HG02678 (cell line): ENCODE measurements at regions not wholly inside any gene's neighbourhood (a gene's known extent, or its start where the extent isn't known, plus 50 kb on each side); places are given as distances from the start of the nearest gene placed in this dataset.

ENCODE experiments used
- ATAC-seq: cut with Tn5 transposase; IDR thresholded peaks from one replicate; pipeline ENCODE4 v1.9.1; 2021; ENCODE audit warnings: mild to moderate bottlenecking, moderate library complexity; ENCODE audit not compliant: unreplicated experiment

DNA sequence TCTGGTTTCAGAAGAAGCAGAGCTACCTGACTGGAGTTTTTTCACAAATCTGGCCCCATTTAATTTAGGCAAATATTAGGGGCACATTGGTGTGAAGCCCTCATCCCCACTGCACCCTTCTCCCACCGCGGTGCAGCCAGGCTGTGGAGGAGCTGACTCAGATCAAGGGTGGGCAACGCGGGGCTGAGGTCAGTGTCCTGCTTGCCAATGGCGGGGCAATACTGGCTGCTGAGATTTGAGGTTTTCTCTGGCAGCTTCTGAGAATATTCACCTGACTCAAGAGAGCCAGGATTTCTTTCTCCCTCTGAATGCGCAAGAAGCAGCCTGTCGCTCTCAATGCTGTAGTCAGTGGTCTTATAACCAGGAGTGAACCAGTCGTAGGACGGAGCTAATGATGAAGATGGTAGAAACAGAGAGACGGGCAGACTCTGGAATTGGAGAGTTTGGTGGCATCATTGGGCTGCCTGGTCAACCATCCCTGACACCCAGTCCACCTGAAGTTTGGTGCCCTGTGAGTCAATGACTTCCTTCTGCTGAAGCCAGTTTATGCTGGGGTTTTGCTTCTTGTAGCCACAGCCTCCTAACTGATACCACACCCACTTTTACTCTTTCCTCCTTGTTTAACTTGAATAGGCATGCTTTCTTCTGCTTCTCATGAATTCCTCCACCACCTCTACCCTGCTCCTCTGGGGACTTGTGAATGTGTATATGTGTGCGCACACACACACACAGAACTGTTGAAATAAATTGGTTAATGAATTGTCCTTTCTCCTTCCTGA is 123.7 kb upstream of the CTBP2 start:
- ATAC-seq: no peak

DNA sequence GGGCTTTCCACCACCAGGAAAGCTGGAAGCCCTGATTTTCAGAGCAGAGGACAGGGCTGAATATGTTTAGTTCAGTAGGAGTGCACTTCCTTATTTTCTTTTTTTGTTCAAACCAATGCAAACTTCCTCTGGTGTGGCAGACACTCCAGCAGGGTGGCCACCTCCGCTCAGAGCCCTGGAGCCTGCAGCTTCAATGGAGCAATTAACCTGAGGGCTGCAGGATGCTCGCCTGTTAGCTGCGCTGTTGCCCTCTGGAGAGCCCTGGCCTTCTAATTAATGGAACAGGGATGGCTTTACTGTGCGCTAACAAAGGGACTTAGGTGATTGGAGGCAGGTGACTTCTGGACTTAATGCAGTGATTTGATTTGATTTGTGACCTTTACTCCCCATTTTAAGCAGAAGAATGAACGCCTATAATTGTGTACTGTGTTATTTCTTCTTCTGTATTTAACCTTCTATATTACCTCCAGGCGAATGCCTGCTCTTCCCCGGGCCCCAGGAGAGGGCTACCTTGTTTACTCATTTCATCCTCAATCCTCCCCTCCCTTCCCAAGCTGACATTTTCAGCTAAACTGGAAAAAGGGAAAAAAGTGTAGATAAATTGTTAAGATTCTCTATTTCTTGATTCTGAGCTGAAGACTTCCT is 123.0 kb upstream of the CTBP2 start:
- no peak for ATAC-seq

- no peak for ATAC-seq
Observed at GRCh38 chr10:125281091-125281490, 120.7 kb upstream of the CTBP2 start.

GRCh38 chr10:125276133-125276532 is 115.8 kb upstream of the CTBP2 start:
- ATAC-seq: no peak

DNA sequence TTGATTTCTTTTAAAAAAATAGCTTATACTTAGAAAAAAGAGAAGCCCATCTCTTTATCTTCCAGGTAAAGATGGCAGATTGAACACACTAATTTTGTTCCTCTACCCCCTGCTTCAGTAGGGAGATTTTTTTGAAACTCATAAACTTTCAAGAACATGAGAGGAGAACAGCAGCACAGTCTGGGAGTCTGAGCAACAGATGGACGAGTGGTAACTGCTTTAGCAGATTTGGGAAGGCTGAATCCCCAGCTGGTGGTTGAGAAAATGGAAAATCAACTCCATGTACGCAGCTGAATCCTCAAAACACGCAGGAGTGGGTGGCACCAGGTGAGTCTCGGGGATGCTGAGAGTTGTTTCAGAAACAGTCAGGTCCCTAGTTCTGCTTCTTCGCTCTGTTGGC is 114.6 kb upstream of the CTBP2 start:
- ATAC-seq: no peak

DNA sequence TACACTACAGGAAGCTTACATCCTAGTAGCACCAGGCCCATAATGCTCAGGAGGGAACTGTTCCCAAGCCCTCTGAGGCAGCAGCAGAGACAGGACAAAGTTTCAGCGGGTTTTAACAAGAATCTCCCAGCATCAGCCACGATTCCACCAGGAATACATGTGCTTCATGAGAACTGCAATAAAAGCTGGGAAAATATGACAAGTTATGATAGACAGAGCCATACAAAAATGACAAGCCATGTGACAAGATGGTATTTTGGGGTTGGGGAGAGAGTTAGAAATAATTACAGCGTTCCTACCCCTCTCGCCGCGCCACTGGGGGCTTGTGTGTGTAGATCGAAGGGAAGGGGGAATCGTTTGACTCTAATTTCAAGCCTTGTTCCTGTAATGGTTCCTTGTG is 112.7 kb upstream of the CTBP2 start:
- ATAC-seq: no peak

GRCh38 chr10:125269716-125270115 is 109.4 kb upstream of the CTBP2 start:
- ATAC-seq: no peak

DNA sequence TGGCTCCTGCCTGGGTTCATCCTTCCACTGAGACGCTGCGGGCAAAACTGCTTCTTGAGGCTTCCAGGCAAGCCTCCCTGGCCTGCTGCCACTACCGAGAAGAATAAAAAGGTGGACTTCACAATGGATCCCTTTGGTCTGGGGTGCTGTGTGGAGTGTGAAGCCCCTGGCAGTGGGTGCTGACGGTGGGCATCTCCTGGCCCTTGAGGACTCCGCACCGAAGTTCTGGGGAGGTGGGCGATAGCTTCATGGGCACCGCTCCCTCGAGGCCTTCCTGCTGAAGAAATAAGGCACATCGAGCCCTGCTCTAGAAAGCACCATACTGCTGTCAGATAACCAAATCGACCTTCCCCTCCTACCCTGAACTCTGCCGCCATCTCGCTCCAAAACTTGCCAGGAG is 106.6 kb upstream of the CTBP2 start:
- ATAC-seq: no peak

DNA sequence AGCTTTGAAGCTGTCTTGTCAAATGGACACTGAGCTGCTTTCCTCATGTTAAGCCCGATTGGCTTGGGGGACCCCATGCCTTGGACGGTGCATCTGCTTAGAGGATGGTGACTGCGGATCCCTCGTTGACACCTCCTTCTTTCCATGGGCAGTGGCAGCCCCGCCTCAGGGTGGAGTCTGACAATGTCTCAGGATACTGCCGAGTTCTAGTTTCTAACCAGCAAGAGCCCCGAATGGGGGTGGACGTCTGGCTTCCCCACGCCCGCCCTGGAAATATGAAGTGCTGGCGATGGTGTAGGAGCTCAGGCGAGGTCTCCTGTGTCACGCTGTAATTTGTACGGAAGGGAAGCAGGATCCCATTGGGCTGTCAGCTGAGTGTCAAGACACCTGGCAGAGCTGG is 106.2 kb upstream of the CTBP2 start:
- ATAC-seq: no peak

DNA sequence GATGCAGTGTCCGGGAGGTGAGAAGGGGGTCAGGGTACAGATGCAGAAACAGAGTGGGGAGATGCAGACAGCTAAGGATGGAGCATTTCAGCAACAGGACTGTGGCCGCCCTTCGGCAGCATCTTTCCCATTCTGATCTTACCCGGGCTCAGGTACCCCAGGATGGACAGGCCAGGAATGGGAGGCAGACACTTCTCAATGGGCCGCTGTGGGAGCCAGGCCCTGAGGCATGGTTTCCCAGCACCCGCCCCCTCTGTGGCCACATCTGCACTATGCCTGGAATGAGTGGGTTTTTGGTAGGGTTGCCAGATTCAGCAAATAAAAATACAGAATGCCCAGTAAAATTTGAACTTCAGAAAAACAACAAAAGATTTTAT is 105.2 kb upstream of the CTBP2 start:
- ATAC-seq: no peak

DNA sequence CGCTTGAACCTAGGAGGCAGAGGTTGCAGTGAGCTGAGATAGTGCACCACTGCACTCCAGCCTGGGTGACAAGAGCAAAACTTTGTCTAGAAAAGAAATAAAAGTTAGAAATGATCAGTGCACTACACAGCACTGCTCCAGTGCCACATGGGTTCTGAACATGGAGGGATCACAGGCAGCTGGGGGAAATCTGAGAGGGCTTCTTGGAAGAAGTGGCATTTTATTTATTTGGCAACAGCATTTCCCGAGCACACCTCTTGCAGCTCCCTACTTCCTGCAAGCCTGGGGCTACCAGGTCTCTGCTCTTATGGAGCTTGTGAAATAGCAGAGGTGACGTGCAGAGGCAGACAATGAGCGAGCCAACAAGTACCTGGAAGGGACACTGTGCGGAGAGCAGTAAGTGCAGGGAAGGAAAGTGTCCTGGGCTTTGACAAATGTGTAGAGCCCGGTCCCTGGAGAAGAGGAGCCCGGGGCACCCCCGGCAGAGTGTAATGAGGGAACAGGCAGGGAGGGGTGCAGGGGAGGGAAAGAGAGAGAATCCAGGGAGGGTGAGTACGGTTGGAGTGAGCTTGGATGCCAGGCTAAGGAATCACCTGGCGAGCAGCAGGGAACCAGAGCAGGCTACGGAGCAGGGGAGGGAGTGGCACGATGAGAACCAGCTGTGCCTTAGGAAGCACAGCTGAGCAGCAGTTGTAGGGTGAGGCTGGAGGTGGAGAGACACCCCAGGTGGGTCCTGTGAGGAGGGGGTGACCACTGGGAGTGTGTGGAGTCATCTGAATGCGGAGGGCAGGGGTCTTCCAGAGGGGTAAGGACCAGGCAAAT is 104.6 kb upstream of the CTBP2 start:
- no peak for ATAC-seq

DNA sequence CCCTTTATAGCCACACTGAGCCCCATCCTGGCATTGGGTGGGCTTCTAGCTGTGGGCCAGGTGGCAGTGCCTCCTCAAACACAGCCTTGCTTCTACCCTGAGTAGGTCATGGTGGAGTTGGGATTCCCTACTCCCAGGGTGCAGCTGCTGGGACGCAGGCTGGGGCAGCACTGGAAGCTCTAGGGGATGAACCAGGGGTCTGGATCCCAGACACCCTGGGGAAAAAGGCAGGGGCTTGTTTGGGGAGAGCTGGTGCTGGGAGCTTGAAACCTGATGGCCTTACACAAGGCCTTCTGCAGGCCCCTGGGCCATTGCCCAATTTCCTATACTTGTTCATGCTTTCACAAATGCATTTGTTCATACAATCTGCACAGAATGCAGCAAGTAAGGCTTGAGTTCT is 103.7 kb upstream of the CTBP2 start:
- ATAC-seq: no peak

DNA sequence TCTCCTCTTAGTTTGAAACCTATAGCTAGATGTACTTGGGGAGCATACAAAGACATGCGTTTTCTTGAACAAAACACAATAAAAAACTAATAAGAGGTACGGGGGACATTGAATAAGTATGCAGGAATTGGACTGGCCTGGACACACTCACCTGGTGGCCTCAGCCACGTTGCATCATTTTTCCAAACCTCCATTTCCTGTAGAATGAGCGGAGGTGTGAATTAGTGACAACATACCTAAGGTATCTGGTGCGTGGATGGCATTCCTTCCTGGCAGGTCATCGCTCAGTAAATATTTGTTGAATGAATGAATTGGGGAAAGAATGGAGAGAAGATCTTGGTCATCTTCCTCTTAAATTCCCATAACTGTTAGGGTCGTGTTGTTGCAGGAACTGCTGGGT is 103.2 kb upstream of the CTBP2 start:
- ATAC-seq: no peak

GRCh38 chr10:125262920-125263319 is 102.6 kb upstream of the CTBP2 start:
- ATAC-seq: no peak

GRCh38 chr10:125262409-125262808 is 102.0 kb upstream of the CTBP2 start:
- no peak for ATAC-seq

GRCh38 chr10:125261491-125262186 is 101.3 kb upstream of the CTBP2 start:
- ATAC-seq: no peak

GRCh38 chr10:125260260-125260659 is 99.9 kb upstream of the CTBP2 start:
- ATAC-seq: no peak

DNA sequence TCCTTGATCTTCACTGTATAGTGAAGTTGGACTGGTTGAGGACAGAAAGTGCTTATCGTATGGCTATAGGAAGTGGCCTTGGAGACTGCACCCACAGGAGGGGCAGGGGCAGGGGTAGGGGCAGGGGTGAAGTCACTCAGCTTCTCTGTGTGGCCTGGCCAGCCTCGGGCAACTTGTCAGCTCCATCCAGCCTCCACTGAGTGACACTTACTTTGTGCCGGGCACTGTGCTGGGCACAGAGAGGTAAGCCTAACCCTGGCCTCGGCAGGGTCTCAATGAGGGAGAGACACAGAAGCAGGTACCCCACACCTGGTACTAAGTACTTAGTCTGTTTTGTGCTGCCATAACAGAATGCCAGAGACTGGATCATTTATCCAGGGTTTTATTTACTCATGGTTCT is 99.3 kb upstream of the CTBP2 start:
- no peak for ATAC-seq

DNA sequence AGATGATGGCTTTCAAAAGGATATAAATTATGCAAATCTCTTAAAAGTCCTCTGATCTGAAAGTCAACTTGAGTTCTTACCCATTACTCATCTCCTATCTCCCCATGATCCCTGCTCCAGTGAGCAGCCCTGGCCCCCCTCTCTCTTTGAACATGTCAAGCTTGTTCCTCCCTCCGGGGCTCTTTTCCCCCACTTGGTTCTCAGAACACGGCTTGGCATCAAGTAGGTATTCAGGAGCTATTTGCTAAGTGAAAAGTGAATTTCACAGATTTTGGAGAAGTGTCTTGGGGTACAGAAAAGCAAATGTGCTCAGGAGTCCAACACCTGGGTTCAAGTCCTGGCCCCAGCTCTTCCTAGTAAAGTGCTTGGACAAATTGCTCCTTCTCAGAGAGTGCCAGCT is 98.3 kb upstream of the CTBP2 start:
- no peak for ATAC-seq

DNA sequence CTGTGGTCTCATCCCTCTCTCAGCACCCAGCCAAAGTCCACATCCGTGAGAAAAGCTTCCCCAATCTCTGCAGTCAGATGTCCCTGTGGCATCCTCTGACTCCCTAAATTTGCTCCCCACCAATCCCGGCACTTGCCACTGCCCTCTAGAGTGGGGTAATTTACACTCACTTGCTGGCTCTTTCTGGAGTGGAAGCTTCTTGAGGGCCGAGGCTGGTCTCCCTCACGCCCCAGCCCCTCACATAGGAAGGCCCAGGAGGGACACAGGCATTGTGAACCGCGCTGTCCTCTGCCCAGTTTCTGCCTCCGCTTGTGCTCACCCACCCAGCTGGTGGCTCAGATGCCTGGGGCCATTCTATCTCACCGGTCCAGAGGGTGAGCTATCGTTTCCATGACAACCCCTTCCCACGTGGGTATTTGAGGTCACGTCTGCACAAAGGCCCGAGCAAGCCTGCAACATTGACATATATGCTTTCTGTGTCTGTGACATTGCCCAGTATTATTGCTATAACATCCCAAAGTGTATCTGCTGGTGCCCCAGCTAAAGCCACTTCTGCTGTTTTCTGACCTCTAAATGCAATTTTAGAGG is 97.3 kb upstream of the CTBP2 start:
- ATAC-seq: no peak

- no peak for ATAC-seq
Observed at GRCh38 chr10:125256026-125256425, 95.7 kb upstream of the CTBP2 start.
